Glutamatergic neuron (in vitro differentiated cells): ENCODE measurements at regions not wholly inside any gene's neighbourhood (a gene's known extent, or its start where the extent isn't known, plus 50 kb on each side); places are given as distances from the start of the nearest gene placed in this dataset.

Source experiments
- DNase-seq: peaks from one replicate; pipeline ENCODE4 v3.0.0; 2022
- H3K27ac Mint-ChIP-seq: one replicate; pipeline ENCODE4 v1.8.0; 2020; ENCODE audit warnings: mild to moderate bottlenecking, mixed read lengths, inconsistent platforms; ENCODE audit not compliant: unreplicated experiment
- H3K27me3 Mint-ChIP-seq: one replicate; pipeline ENCODE4 v1.8.0; 2020; ENCODE audit warnings: mild to moderate bottlenecking, moderate library complexity, mixed read lengths, inconsistent platforms; ENCODE audit not compliant: unreplicated experiment
- H3K36me3 Mint-ChIP-seq: one replicate; pipeline ENCODE4 v1.8.0; 2020; ENCODE audit warnings: mild to moderate bottlenecking, mixed read lengths, inconsistent platforms; ENCODE audit not compliant: unreplicated experiment
- H3K4me1 Mint-ChIP-seq: one replicate; pipeline ENCODE4 v1.8.0; 2020; ENCODE audit warnings: mild to moderate bottlenecking, low read depth, mixed read lengths, inconsistent platforms; ENCODE audit not compliant: unreplicated experiment
- H3K4me3 Mint-ChIP-seq: one replicate; pipeline ENCODE4 v1.8.0; 2020; ENCODE audit warnings: mild to moderate bottlenecking, mixed read lengths, inconsistent platforms; ENCODE audit not compliant: unreplicated experiment
- H3K9me3 Mint-ChIP-seq: one replicate; pipeline ENCODE4 v1.8.0; 2020; ENCODE audit warnings: mild to moderate bottlenecking, moderate library complexity, mixed read lengths, inconsistent platforms; ENCODE audit not compliant: unreplicated experiment
- CTCF ChIP-seq: fragments of 200-600 bp; sonication (generic); IDR thresholded peaks from one replicate; pipeline ENCODE4 v1.5.0; 2021; ENCODE audit not compliant: partially characterized antibody, unreplicated experiment

DNA sequence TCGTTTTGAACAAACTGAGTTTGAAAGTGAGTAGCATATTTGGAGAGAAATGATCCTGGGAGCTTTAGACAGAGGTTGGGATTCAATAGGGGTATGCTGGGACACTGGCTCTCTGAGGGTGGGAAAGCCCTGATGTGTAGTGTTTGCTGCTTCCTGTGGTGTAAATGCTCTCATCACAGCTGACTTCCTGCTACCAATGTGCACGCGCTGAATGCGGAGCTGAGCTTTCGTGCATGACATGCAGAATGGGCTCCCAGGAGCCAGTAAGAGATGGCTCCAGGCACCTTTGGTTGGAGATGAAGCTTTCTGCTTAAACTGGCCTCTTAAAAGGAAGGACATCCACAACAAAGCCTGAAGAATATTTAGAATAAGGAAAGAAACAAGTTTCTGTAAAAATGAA is 224.1 kb upstream of the CCDC150 start:
- peaks cover 14% of the 10 kb centered on the region for H3K9me3 Mint-ChIP-seq
- no peak for TF ChIP-seq CTCF
- no peaks in the 10 kb centered on the region for H3K36me3 Mint-ChIP-seq
- peak overlapping the region; percentile 72 for H3K27ac Mint-ChIP-seq
- no peak overlapping the region for H3K4me3 Mint-ChIP-seq
- peaks cover 29% of the 10 kb centered on the region for H3K4me1 Mint-ChIP-seq
- no peak for DNase-seq
- peaks cover 7% of the 10 kb centered on the region for H3K27me3 Mint-ChIP-seq

DNA sequence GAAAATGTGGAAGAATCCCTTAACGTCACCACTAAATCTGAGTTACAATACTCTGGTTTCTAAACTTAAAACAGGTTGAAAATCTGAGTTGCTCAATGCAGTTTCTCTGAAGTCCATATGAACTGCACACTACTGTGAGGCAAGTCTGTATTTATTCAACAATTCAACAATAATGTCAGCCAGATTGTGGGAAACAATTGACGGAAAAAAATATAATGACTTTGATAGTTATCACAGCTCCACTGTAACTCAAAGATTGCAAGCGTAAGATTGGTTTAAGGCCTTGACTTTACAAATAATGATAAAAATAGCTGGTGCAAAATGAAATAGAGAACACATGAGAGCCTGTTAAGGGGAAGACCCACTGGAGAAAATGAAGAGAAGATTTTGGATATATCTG is 219.4 kb upstream of the CCDC150 start:
- no peak for TF ChIP-seq CTCF
- DNase-seq = no peak
- peaks cover 6% of the 10 kb centered on the region for H3K27me3 Mint-ChIP-seq
- peaks cover 1% of the 10 kb centered on the region for H3K9me3 Mint-ChIP-seq
- no peak overlapping the region for H3K27ac Mint-ChIP-seq
- H3K4me1 Mint-ChIP-seq = peaks cover 22% of the 10 kb centered on the region
- H3K4me3 Mint-ChIP-seq = no peak overlapping the region
- H3K36me3 Mint-ChIP-seq = peaks cover 1% of the 10 kb centered on the region

DNA sequence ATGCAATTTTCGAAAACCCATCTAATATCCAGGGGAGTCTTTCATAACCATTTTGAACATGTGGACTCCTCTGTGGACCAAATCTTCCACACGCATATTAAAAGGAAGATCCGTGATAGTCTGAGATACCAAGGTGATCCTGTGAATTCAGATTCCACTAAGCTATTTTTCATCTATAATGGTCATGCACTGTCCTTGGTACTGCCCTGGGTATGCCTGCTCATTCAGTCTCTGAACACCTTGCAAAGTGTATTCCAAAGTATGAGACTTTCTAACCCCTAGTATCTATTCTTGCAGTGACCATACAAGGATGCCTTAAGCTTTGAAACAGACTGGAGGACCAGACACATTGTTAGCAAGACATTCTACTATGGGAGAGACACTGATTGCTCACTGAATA is 217.6 kb upstream of the CCDC150 start:
- H3K36me3 Mint-ChIP-seq = peaks cover 7% of the 10 kb centered on the region

DNA sequence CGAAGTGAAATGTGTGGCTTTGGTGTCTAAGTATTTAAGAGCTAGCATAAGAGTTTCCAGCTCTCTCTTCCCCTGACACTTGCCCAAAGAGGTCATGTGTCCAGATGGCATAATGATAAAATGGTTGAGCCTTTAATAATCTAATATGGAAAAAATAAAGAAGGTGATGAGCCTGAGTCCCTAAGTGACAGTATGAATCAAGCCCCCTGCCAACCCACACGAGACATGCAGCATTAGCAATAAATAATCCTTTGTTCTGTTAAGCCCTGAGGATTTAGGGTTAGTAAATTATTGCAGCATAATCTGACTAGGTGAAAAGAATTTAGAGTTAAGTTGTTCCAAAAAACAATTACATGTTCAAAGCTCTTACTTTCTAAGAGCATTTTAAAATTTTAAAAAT is 217.2 kb upstream of the CCDC150 start:
- Mint-ChIP-seq H3K9me3 (no peaks in the 10 kb centered on the region), H3K4me3 (no peak overlapping the region), H3K27me3 (peaks cover 3% of the 10 kb centered on the region), H3K36me3 (peaks cover 7% of the 10 kb centered on the region), H3K27ac (no peak overlapping the region), H3K4me1 (peaks cover 16% of the 10 kb centered on the region)
- no peak for DNase-seq
- TF ChIP-seq CTCF = no peak

More for the DNA sequence above, 217.6 kb upstream of the CCDC150 start:
- Mint-ChIP-seq H3K9me3 (no peaks in the 10 kb centered on the region), H3K27ac (no peak overlapping the region), H3K4me1 (peaks cover 16% of the 10 kb centered on the region), H3K27me3 (peaks cover 3% of the 10 kb centered on the region), H3K4me3 (no peak overlapping the region)
- DNase-seq = no peak
- TF ChIP-seq CTCF = no peak

GRCh38 chr2:196426122-196426521 is 213.4 kb upstream of the CCDC150 start:
- peaks cover 22% of the 10 kb centered on the region for H3K4me1 Mint-ChIP-seq
- no peak overlapping the region for H3K4me3 Mint-ChIP-seq
- H3K27ac Mint-ChIP-seq = no peak overlapping the region
- DNase-seq = no peak
- H3K9me3 Mint-ChIP-seq = no peaks in the 10 kb centered on the region
- H3K36me3 Mint-ChIP-seq = peaks cover 7% of the 10 kb centered on the region
- peaks cover 3% of the 10 kb centered on the region for H3K27me3 Mint-ChIP-seq
- no peak for TF ChIP-seq CTCF
